ENCODE measurements at regions not wholly inside any gene's neighbourhood (a gene's known extent, or its start where the extent isn't known, plus 50 kb on each side); places are given as distances from the start of the nearest gene placed in this dataset.

- no peak for TF ChIP-seq POLR2A (IDR thresholded peaks at IDR 0.05)
- TF ChIP-seq CTCF (IDR thresholded peaks at IDR 0.05) = no peak
These were observed 312.8 kb upstream of the PRKCQ start for GRCh38 chr10:6892864-6893263.
